Panc1 (cell line): ENCODE measurements at regions not wholly inside any gene's neighbourhood (a gene's known extent, or its start where the extent isn't known, plus 50 kb on each side); places are given as distances from the start of the nearest gene placed in this dataset.
"Not testable (repeated sequence)": the region's sequence is repeated elsewhere in the genome, so short reads cannot be mapped to it uniquely, and the experiment has no call there.

Experiments
- ATAC-seq: fragments of 200-7000 bp; cut with Tn5 transposase; 2 replicates; pipeline ENCODE4 v1.9.1; 2020; ENCODE audit warnings: mild to moderate bottlenecking, moderate library complexity
- BruUV-seq: library from RNA; stranded (reverse); fragments of 400-500 nt; replicated peaks from 2 replicates; lab custom pipeline; 2021; lab: Mats Ljungman, UMichigan
- CTCF ChIA-PET: fragments of 300-600 bp; sonication (Branson Sonifier 250); formaldehyde crosslinking; loops from one replicate; lab custom pipeline; 2022; ENCODE audit warnings: antibody characterized with exemption; lab: Charles Lee
- POLR2A ChIA-PET: fragments of 300-600 bp; sonication (Branson Sonifier 250); formaldehyde crosslinking; loops from one replicate; lab custom pipeline; 2022; ENCODE audit warnings: antibody characterized with exemption; lab: Charles Lee
- DNase-seq: peaks from one replicate; pipeline ENCODE4 v3.0.0-alpha.2; 2010; ENCODE audit warnings: low read depth, low spot score
- H3K27ac ChIP-seq: 2 replicates; pipeline ENCODE4 v1.5.1; 2011; ENCODE audit warnings: mild to moderate bottlenecking, low read length, inconsistent platforms
- H3K27me3 ChIP-seq: fragments of 200-500 bp; sonication (Bioruptor generic); 2 replicates; pipeline ENCODE4 v1.6.0; 2014; ENCODE audit warnings: low read length, inconsistent platforms; ENCODE audit not compliant: control insufficient read depth, insufficient read depth
- H3K36me3 ChIP-seq: fragments of 200-500 bp; sonication (Bioruptor generic); 2 replicates; pipeline ENCODE4 v1.5.1; 2014; ENCODE audit warnings: inconsistent platforms, mild to moderate bottlenecking, low read length, moderate library complexity; ENCODE audit not compliant: control insufficient read depth, insufficient read depth
- H3K4me1 ChIP-seq: 2 replicates; pipeline ENCODE4 v1.5.1; 2011; ENCODE audit warnings: inconsistent platforms, mild to moderate bottlenecking, low read length, moderate library complexity; ENCODE audit not compliant: control insufficient read depth, insufficient read depth
- H3K4me3 ChIP-seq, 2 experiments: 2 replicates each; pipeline ENCODE4 v1.5.1; 2011 to 2012; ENCODE audit warnings: low read depth in 2 of 2, low read length in 2 of 2, mild to moderate bottlenecking in 2 of 2, inconsistent platforms in 1 of 2, moderate library complexity in 1 of 2
- H3K9me3 ChIP-seq: fragments of 200-500 bp; sonication (Bioruptor generic); 2 replicates; pipeline ENCODE4 v1.5.1; 2014; ENCODE audit warnings: low read depth, mild to moderate bottlenecking, inconsistent platforms, low read length, moderate library complexity; ENCODE audit not compliant: control insufficient read depth, insufficient read depth
- POLR2AphosphoS5 ChIP-seq: IDR thresholded peaks from 2 replicates; pipeline ENCODE4 v1.6.1; 2012; ENCODE audit warnings: mild to moderate bottlenecking, low read depth, low read length, moderate library complexity
- SIN3A ChIP-seq: IDR thresholded peaks from 2 replicates; pipeline ENCODE4 v1.6.1; 2012; ENCODE audit warnings: low read depth, mild to moderate bottlenecking, low read length, moderate library complexity, borderline replicate concordance; ENCODE audit not compliant: insufficient read depth
- TCF7L2 ChIP-seq: IDR thresholded peaks from 2 replicates; pipeline ENCODE4 v1.6.1; 2011; ENCODE audit warnings: mild to moderate bottlenecking, low read depth, low read length, inconsistent platforms
- in situ Hi-C: cut with HindIII; loops from 2 replicates; pipeline ENCODE4 v1.10.0; 2016; ENCODE audit warnings: low sequenced_read_pairs, low pct_unique_long_range_greater_than_20kb
- intact Hi-C: fragments of 100-400 bp; cut with micrococcal nuclease; formaldehyde crosslinking; loops from one replicate; pipeline ENCODE4 v1.10.0; 2022; ENCODE audit not compliant: unreplicated experiment
- TF ChIP-seq, protein P1 (sequence below): fragments of 450-650 bp; IDR thresholded peaks from 2 replicates; pipeline ENCODE4 v1.5.1; 2017; ENCODE audit warnings: mild to moderate bottlenecking
- TF ChIP-seq, protein P2 (sequence below), 2 experiments: IDR thresholded peaks; 2 replicates each; pipeline ENCODE4 v1.6.1; 2011 to 2012; ENCODE audit warnings: low read depth in 2 of 2, control low read depth in 1 of 2, low read length in 1 of 2, mild to moderate bottlenecking in 1 of 2, moderate library complexity in 1 of 2; ENCODE audit not compliant: insufficient read depth in 1 of 2

DNA sequence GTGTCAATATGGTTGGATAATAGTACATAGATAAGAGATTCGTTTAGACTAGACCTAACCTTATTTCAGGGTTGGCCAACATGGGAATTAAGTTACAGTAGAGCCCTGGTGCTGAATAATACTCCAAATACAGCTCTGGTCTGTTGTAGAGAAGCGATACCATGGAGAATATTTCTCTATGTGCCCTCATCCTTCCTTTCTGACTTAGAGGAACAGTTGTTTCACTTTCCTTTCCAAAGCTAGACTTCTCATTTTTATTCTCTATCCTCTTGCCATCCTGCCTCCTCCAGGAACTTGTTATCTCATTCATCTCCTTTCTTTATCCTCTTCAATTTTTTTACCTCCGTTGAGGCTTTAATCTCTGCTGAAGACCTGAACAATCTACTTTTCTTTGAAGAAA lies 68.9 kb downstream of the EDN1 start:
- no peak for ATAC-seq
- no peaks in the 10 kb centered on the region for H3K36me3 ChIP-seq

DNA sequence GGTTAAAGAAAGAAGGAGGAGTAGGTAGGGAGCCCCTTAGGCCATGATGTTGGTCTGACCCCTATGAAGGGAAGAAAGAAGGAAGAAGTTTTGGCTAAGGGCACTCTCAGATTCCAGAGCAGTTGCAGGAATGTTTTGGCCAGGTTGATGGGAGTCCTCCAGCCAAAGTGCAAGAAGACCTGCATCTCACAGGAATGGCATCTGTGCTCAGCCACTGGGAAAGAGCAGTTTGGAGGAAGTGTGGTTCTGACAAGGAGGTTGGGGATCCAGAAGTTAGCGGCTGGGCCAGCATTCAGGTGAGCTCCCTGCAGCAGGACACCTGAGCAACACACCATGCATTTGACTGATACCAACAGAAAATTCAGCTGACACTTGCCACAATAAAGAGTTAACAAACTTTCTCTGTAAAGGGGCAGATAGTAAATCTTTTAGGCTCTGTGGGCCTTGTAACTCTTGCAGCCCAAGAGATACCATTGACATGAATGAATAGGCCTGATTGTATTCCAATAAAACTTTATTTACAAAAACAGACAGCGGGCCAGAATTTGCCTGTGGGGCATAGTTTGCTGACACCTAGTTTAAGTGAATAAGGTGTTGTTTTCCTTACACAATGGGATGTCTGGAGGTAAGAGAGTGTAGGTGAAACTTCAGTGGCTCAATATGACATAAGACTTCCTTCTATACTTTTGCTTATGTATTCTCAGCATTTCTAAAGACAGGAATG lies 71.0 kb downstream of the EDN1 start:
- TF ChIP-seq POLR2AphosphoS5 (no peak), TCF7L2 (no peak), SIN3A (no peak)
- TF ChIP-seq, protein P1, sequence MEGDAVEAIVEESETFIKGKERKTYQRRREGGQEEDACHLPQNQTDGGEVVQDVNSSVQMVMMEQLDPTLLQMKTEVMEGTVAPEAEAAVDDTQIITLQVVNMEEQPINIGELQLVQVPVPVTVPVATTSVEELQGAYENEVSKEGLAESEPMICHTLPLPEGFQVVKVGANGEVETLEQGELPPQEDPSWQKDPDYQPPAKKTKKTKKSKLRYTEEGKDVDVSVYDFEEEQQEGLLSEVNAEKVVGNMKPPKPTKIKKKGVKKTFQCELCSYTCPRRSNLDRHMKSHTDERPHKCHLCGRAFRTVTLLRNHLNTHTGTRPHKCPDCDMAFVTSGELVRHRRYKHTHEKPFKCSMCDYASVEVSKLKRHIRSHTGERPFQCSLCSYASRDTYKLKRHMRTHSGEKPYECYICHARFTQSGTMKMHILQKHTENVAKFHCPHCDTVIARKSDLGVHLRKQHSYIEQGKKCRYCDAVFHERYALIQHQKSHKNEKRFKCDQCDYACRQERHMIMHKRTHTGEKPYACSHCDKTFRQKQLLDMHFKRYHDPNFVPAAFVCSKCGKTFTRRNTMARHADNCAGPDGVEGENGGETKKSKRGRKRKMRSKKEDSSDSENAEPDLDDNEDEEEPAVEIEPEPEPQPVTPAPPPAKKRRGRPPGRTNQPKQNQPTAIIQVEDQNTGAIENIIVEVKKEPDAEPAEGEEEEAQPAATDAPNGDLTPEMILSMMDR: no peak
- TF ChIP-seq, protein P2, sequence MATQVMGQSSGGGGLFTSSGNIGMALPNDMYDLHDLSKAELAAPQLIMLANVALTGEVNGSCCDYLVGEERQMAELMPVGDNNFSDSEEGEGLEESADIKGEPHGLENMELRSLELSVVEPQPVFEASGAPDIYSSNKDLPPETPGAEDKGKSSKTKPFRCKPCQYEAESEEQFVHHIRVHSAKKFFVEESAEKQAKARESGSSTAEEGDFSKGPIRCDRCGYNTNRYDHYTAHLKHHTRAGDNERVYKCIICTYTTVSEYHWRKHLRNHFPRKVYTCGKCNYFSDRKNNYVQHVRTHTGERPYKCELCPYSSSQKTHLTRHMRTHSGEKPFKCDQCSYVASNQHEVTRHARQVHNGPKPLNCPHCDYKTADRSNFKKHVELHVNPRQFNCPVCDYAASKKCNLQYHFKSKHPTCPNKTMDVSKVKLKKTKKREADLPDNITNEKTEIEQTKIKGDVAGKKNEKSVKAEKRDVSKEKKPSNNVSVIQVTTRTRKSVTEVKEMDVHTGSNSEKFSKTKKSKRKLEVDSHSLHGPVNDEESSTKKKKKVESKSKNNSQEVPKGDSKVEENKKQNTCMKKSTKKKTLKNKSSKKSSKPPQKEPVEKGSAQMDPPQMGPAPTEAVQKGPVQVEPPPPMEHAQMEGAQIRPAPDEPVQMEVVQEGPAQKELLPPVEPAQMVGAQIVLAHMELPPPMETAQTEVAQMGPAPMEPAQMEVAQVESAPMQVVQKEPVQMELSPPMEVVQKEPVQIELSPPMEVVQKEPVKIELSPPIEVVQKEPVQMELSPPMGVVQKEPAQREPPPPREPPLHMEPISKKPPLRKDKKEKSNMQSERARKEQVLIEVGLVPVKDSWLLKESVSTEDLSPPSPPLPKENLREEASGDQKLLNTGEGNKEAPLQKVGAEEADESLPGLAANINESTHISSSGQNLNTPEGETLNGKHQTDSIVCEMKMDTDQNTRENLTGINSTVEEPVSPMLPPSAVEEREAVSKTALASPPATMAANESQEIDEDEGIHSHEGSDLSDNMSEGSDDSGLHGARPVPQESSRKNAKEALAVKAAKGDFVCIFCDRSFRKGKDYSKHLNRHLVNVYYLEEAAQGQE (IDR thresholded peaks at IDR 0.05; ENCODE audit: insufficient read depth in 1 of 2, low read depth in 2 of 2, low read length in 1 of 2): no peak
- BruUV-seq: no TSS peak
- H3K4me1 ChIP-seq: no peaks in the 10 kb centered on the region
- H3K36me3 ChIP-seq: no peaks in the 10 kb centered on the region
- ATAC-seq (no peak), DNase-seq (no peak)
- peak overlapping the region; percentile 59; the same call in 1 of the 2 replicates for H3K27ac ChIP-seq
- CTCF ChIA-PET: no interaction called here
- H3K9me3 ChIP-seq: no peaks in the 10 kb centered on the region
- no peak overlapping the region for H3K4me3 ChIP-seq
- H3K27me3 ChIP-seq: no peaks in the 10 kb centered on the region
- POLR2A ChIA-PET: no interaction called here
- in situ Hi-C loops (no loop called here), intact Hi-C loops (no loop called here)

More for the DNA sequence above, 68.9 kb downstream of the EDN1 start:
- no peak for DNase-seq
- no TSS peak for BruUV-seq
- H3K4me3 ChIP-seq: no peak overlapping the region
- intact Hi-C loops (no loop called here), in situ Hi-C loops (no loop called here)
- TF ChIP-seq, protein P1: no peak
- TF ChIP-seq POLR2AphosphoS5: no peak
- TF ChIP-seq, protein P2 (IDR thresholded peaks at IDR 0.05; ENCODE audit: insufficient read depth in 1 of 2, low read depth in 2 of 2, low read length in 1 of 2): no peak
- H3K27me3 ChIP-seq: no peaks in the 10 kb centered on the region
- H3K4me1 ChIP-seq: no peaks in the 10 kb centered on the region
- peak overlapping the region; percentile 2; the same call in 1 of the 2 replicates for H3K27ac ChIP-seq
- POLR2A ChIA-PET: no interaction called here
- H3K9me3 ChIP-seq: no peaks in the 10 kb centered on the region
- CTCF ChIA-PET: interaction anchor here (0.6 kb wide), 1 partner anchor 76 kb away, joined by 4 read pairs; no protein-coding TSS in a partner anchor

DNA sequence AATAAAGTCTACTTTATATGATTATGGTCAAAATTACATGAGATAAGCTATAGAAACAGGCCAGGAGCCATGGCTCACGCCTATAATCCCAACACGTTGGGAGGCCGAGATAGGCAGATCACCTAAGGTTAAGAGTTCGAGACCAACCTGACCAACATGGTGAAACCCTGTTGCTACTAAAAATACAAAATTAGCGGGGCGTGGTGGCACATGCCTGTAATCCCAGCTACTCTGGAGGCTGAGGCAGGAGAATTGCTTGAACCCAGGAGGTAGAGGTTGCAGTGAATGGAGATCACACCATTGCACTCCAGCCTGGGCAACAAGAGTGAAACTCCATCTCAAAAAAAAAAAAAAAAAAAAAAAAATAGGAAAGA lies 73.1 kb downstream of the EDN1 start:
- H3K4me3 ChIP-seq, ATAC-seq, in situ Hi-C loops, H3K9me3 ChIP-seq, POLR2A ChIA-PET, DNase-seq, intact Hi-C loops, H3K36me3 ChIP-seq, H3K27ac ChIP-seq, BruUV-seq, CTCF ChIA-PET, H3K4me1 ChIP-seq, H3K27me3 ChIP-seq: not testable (repeated sequence)
